SHP77 (cell line): ENCODE measurements at regions not wholly inside any gene's neighbourhood (a gene's known extent, or its start where the extent isn't known, plus 50 kb on each side); places are given as distances from the start of the nearest gene placed in this dataset.
"Not testable (repeated sequence)": the region's sequence is repeated elsewhere in the genome, so short reads cannot be mapped to it uniquely, and the experiment has no call there.

ENCODE experiments used
- DNase-seq, 2 experiments: peaks; one replicate each; lab custom pipeline; 2025; lab: John Stamatoyannopoulos, UW

- DNase-seq, result no peak
Measured at GRCh38 chr10:23754941-23755340, 316.1 kb downstream of the OTUD1 start.

GRCh38 chr10:23755556-23755955 lies 316.7 kb downstream of the OTUD1 start:
- no peak for DNase-seq

- DNase-seq, result no peak
Measured at GRCh38 chr10:23768281-23768680, 329.4 kb downstream of the OTUD1 start.

- DNase-seq, result no peak
Measured at GRCh38 chr10:23777153-23777552, 338.3 kb downstream of the OTUD1 start.

GRCh38 chr10:23779301-23779700 lies 340.4 kb downstream of the OTUD1 start:
- no peak for DNase-seq

GRCh38 chr10:23780331-23780730 lies 341.5 kb downstream of the OTUD1 start:
- no peak for DNase-seq

GRCh38 chr10:23786594-23786993 lies 347.7 kb downstream of the OTUD1 start:
- no peak for DNase-seq

- no peak for DNase-seq
Measured at GRCh38 chr10:23793577-23793976, 354.7 kb downstream of the OTUD1 start.

GRCh38 chr10:23797452-23797851 lies 358.6 kb downstream of the OTUD1 start:
- DNase-seq, result not testable (repeated sequence)

- no peak for DNase-seq
Measured at GRCh38 chr10:23804125-23804524, 365.2 kb downstream of the OTUD1 start.

GRCh38 chr10:23813687-23814086 lies 374.8 kb downstream of the OTUD1 start:
- no peak for DNase-seq

- DNase-seq, result no peak
Measured at GRCh38 chr10:23818484-23818883, 379.6 kb downstream of the OTUD1 start.

- DNase-seq, result no peak
Measured at GRCh38 chr10:23820792-23821191, 381.9 kb downstream of the OTUD1 start.

GRCh38 chr10:23824822-23825221 lies 384.1 kb upstream of the KIAA1217 start:
- DNase-seq, result no peak

GRCh38 chr10:23826421-23826820 lies 382.5 kb upstream of the KIAA1217 start:
- no peak for DNase-seq

GRCh38 chr10:23829556-23829955 lies 379.4 kb upstream of the KIAA1217 start:
- DNase-seq, result no peak

GRCh38 chr10:23834091-23834490 lies 374.8 kb upstream of the KIAA1217 start:
- DNase-seq, result no peak

- DNase-seq, result no peak
Measured at GRCh38 chr10:23850631-23851030, 358.3 kb upstream of the KIAA1217 start.

GRCh38 chr10:23859598-23859997 lies 349.3 kb upstream of the KIAA1217 start:
- no peak for DNase-seq

- DNase-seq, result no peak
Measured at GRCh38 chr10:23864631-23865147, 344.2 kb upstream of the KIAA1217 start.

GRCh38 chr10:23866985-23867384 lies 342.0 kb upstream of the KIAA1217 start:
- DNase-seq, result not testable (repeated sequence)

GRCh38 chr10:23868121-23868520 lies 340.8 kb upstream of the KIAA1217 start:
- DNase-seq, result no peak

GRCh38 chr10:23869548-23869947 lies 339.4 kb upstream of the KIAA1217 start:
- DNase-seq, result no peak

- DNase-seq, result no peak
Measured at GRCh38 chr10:23869996-23870395, 338.9 kb upstream of the KIAA1217 start.
